CD4-positive, alpha-beta T cell treated with Interleukin-17A for 4 hours (primary cell): ENCODE measurements at regions not wholly inside any gene's neighbourhood (a gene's known extent, or its start where the extent isn't known, plus 50 kb on each side); places are given as distances from the start of the nearest gene placed in this dataset.
"Not testable (repeated sequence)": the region's sequence is repeated elsewhere in the genome, so short reads cannot be mapped to it uniquely, and the experiment has no call there.

ENCODE experiments used
- DNase-seq: peaks from one replicate; pipeline ENCODE4 v3.0.0-alpha.2; 2020; ENCODE audit warnings: mixed read lengths

GRCh38 chr4:129751646-129752045, 655.7 kb downstream of the C4orf33 start:
- DNase-seq: no peak

GRCh38 chr4:129783596-129783995, 687.6 kb downstream of the C4orf33 start:
- no peak for DNase-seq

- DNase-seq: no peak
Measured at GRCh38 chr4:129788486-129788885, 692.5 kb downstream of the C4orf33 start.

- no peak for DNase-seq
Measured at GRCh38 chr4:129804461-129804981, 708.6 kb downstream of the C4orf33 start.

GRCh38 chr4:129806986-129807385, 711.0 kb downstream of the C4orf33 start:
- no peak for DNase-seq

- DNase-seq: no peak
Measured at GRCh38 chr4:129808242-129808641, 712.3 kb downstream of the C4orf33 start.

GRCh38 chr4:129821073-129821472, 725.1 kb downstream of the C4orf33 start:
- DNase-seq: no peak

- no peak for DNase-seq
Measured at GRCh38 chr4:129821963-129822362, 726.0 kb downstream of the C4orf33 start.

- DNase-seq: no peak
Measured at GRCh38 chr4:129822701-129823100, 726.7 kb downstream of the C4orf33 start.

GRCh38 chr4:129823105-129823504, 727.2 kb downstream of the C4orf33 start:
- no peak for DNase-seq

GRCh38 chr4:129829373-129829772, 733.4 kb downstream of the C4orf33 start:
- no peak for DNase-seq

- DNase-seq: no peak
Measured at GRCh38 chr4:129839687-129840086, 743.7 kb downstream of the C4orf33 start.

GRCh38 chr4:129842096-129842495, 746.1 kb downstream of the C4orf33 start:
- no peak for DNase-seq

GRCh38 chr4:129852434-129852833, 756.5 kb downstream of the C4orf33 start:
- no peak for DNase-seq

GRCh38 chr4:129853685-129854467, 757.9 kb downstream of the C4orf33 start:
- not testable (repeated sequence) for DNase-seq

- no peak for DNase-seq
Measured at GRCh38 chr4:129862461-129862860, 766.5 kb downstream of the C4orf33 start.

- no peak for DNase-seq
Measured at GRCh38 chr4:129863206-129863605, 767.3 kb downstream of the C4orf33 start.

- DNase-seq: no peak
Measured at GRCh38 chr4:129883996-129884395, 788.0 kb downstream of the C4orf33 start.

GRCh38 chr4:129897111-129897510, 801.2 kb downstream of the C4orf33 start:
- DNase-seq: no peak

- no peak for DNase-seq
Measured at GRCh38 chr4:129899849-129900248, 803.9 kb downstream of the C4orf33 start.

- no peak for DNase-seq
Measured at GRCh38 chr4:129900430-129900953, 804.5 kb downstream of the C4orf33 start.

- no peak for DNase-seq
Measured at GRCh38 chr4:129901205-129901604, 805.3 kb downstream of the C4orf33 start.

GRCh38 chr4:129903861-129904260, 807.9 kb downstream of the C4orf33 start:
- no peak for DNase-seq

GRCh38 chr4:129905256-129905655, 809.3 kb downstream of the C4orf33 start:
- no peak for DNase-seq

GRCh38 chr4:129908117-129908516, 812.2 kb downstream of the C4orf33 start:
- DNase-seq: no peak
